T-cell (primary cell): ENCODE measurements at regions not wholly inside any gene's neighbourhood (a gene's known extent, or its start where the extent isn't known, plus 50 kb on each side); places are given as distances from the start of the nearest gene placed in this dataset.

Experiments used
- ATAC-seq, 4 experiments: fragments of 200-7000 bp in 3 of 4; fragments of 150-1000 bp in 1 of 4; cut with Tn5 transposase; replicated peaks in 1 of 4; 1 replicate in 3 of 4; 2 replicates in 1 of 4; pipeline ENCODE4 v1.10.0; 2021; ENCODE audit warnings: moderate library complexity in 3 of 4, mild to moderate bottlenecking in 2 of 4, moderate number of reproducible peaks in 1 of 4
- CTCF ChIA-PET, 2 donors: fragments of 300-600 bp; sonication (Branson Sonifier 250); formaldehyde crosslinking; loops; one replicate each; lab custom pipeline; 2022; ENCODE audit warnings: antibody characterized with exemption in 2 of 2; lab: Charles Lee
- POLR2A ChIA-PET, 2 donors: fragments of 300-600 bp; sonication (Branson Sonifier 250); formaldehyde crosslinking; loops; one replicate each; lab custom pipeline; 2022; ENCODE audit warnings: antibody characterized with exemption in 2 of 2; lab: Charles Lee
- DNase-seq, 35 experiments: peaks; one replicate each; pipeline versions ENCODE4 v3.0.0 to v3.0.0-alpha.2; 2013 to 2023
- H3K27ac ChIP-seq: one replicate; pipeline ENCODE4 v1.5.1; 2013; ENCODE audit warnings: low read length
- H3K27me3 ChIP-seq, 2 experiments: replicated peaks in 1 of 2; 1 replicate in 1 of 2; 2 replicates in 1 of 2; pipeline versions ENCODE4 v1.6.1 to v1.7.0; 2013; ENCODE audit warnings: low read length in 1 of 2, mixed read lengths in 1 of 2; ENCODE audit not compliant: control insufficient read depth in 2 of 2, insufficient read depth in 2 of 2; ENCODE audit errors: extremely low read depth in 1 of 2
- H3K36me3 ChIP-seq, 2 donors: 1 replicate in 1 of 2; 2 replicates in 1 of 2; pipeline versions ENCODE4 v1.6.1 to v1.7.0; 2013; ENCODE audit warnings: low read length in 1 of 2; ENCODE audit not compliant: control insufficient read depth in 2 of 2, insufficient read depth in 1 of 2; ENCODE audit errors: extremely low read depth in 1 of 2
- H3K4me1 ChIP-seq, 2 experiments: 1 replicate in 1 of 2; 2 replicates in 1 of 2; pipeline versions ENCODE4 v1.6.1 to v1.7.0; 2013; ENCODE audit warnings: low read length in 2 of 2, mixed read lengths in 1 of 2; ENCODE audit not compliant: insufficient read depth in 2 of 2, control insufficient read depth in 1 of 2; ENCODE audit errors: extremely low read depth in 1 of 2
- H3K4me3 ChIP-seq, 2 donors: 1 replicate in 1 of 2; 2 replicates in 1 of 2; pipeline versions ENCODE4 v1.5.1 to v1.7.0; 2013; ENCODE audit warnings: mild to moderate bottlenecking in 2 of 2, low read length in 1 of 2, moderate library complexity in 1 of 2; ENCODE audit not compliant: control insufficient read depth in 1 of 2; ENCODE audit errors: extremely low read depth in 1 of 2
- H3K9me3 ChIP-seq: 2 replicates; pipeline ENCODE4 v1.7.0; 2013
- H3K27ac Mint-ChIP-seq, 2 donors: one replicate each; pipeline ENCODE4 v1.8.0; 2020 to 2021; ENCODE audit warnings: mild to moderate bottlenecking in 2 of 2, mixed read lengths in 2 of 2
- H3K27me3 Mint-ChIP-seq, 2 donors: one replicate each; pipeline ENCODE4 v1.8.0; 2021 to 2022; ENCODE audit warnings: mixed read lengths in 2 of 2
- H3K36me3 Mint-ChIP-seq: one replicate; pipeline ENCODE4 v1.8.0; 2021; ENCODE audit warnings: mixed read lengths
- H3K4me1 Mint-ChIP-seq, 3 donors: one replicate each; pipeline ENCODE4 v1.8.0; 2020 to 2022; ENCODE audit warnings: mixed read lengths in 3 of 3, mild to moderate bottlenecking in 1 of 3
- H3K4me3 Mint-ChIP-seq, 3 donors: one replicate each; pipeline ENCODE4 v1.8.0; 2020 to 2022; ENCODE audit warnings: mild to moderate bottlenecking in 3 of 3, mixed read lengths in 3 of 3, moderate library complexity in 3 of 3
- H3K9me3 Mint-ChIP-seq, 3 donors: one replicate each; pipeline ENCODE4 v1.8.0; 2020 to 2022; ENCODE audit warnings: mixed read lengths in 3 of 3
- WGBS: methylation state at CpG from one replicate; pipeline ENCODE4 v1.1.5; 2013; ENCODE audit warnings: missing lambda C conversion rate; ENCODE audit not compliant: insufficient coverage; 5-methylcytosine and 5-hydroxymethylcytosine counted together

DNA sequence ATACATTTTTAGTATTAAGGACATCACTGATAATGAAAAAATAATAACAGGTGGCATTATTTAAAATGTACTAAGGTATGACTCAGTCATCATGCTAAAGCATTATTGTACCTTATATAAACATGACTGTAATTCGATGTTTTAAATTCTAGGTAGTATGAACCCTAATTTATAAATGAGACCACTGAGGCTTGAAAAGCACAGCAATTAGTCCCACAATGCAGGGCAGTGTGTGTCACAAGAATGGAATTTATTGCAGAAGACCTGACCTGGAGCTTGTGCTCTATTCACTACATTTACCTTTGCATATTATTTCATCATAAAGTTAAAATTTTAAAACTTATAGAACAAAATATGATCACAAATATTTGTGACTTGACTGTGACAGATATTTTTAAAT lies 358.5 kb upstream of the DSEL start:
- Mint-ChIP-seq H3K27ac (no peak overlapping the region), H3K27me3 (no peaks in the 10 kb centered on the region), H3K36me3 (no peaks in the 10 kb centered on the region), H3K9me3 (no peaks in the 10 kb centered on the region), H3K4me3 (no peak overlapping the region), H3K4me1 (no peaks in the 10 kb centered on the region)
- Histone ChIP-seq H3K27ac (no peak overlapping the region), H3K4me1 (no peaks in the 10 kb centered on the region), H3K4me3 (no peak overlapping the region), H3K36me3 (no peaks in the 10 kb centered on the region), H3K9me3 (no peaks in the 10 kb centered on the region), H3K27me3 (no peaks in the 10 kb centered on the region)
- WGBS, result no CpG with 5 or more reads among the region's 1 CpG
- no peak for ATAC-seq
- no peak for DNase-seq
- POLR2A ChIA-PET, result interaction anchor here in 1 of 2 donors (0.7 kb wide), 1 partner anchor 442 kb away, joined by 3 read pairs; no protein-coding TSS in a partner anchor
- CTCF ChIA-PET, result no interaction called here

DNA sequence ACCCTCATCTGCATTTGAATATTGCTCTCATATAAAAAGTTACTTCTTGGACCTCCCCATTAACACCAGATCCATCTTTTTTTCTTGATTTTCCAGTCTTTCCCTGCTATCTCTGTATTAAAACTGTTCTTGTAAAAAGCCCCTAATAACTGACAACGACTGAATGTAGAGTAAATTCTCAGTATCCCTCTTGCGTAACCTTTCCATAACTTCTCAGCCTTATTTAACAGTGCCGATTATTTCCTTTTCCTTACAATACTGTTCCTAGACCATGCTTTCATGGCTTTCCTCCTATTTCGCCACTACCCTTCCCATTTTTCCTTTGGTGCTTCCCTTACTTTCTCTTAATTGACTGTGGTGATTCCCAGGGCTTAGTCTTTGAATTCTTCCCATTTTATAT lies 348.9 kb upstream of the DSEL start:
- ChIA-PET CTCF (no interaction called here), POLR2A (interaction anchor here in 1 of 2 donors (0.6 kb wide), 1 partner anchor 1820 kb away, joined by 3 read pairs; no protein-coding TSS in a partner anchor)
- Mint-ChIP-seq H3K36me3 (no peaks in the 10 kb centered on the region), H3K27me3 (no peaks in the 10 kb centered on the region), H3K27ac (no peak overlapping the region), H3K4me3 (no peak overlapping the region), H3K4me1 (no peaks in the 10 kb centered on the region), H3K9me3 (peaks cover 0 to 3% (median 0%) of the 10 kb centered on the region in 3 donors)
- H3K9me3 ChIP-seq, result no peaks in the 10 kb centered on the region
- no peaks in the 10 kb centered on the region for H3K4me1 ChIP-seq
- WGBS, result 70% methylated on average over 3 of the region's 4 CpGs
- no peak overlapping the region for H3K27ac ChIP-seq
- DNase-seq, result no peak
- no peaks in the 10 kb centered on the region for H3K27me3 ChIP-seq
- no peaks in the 10 kb centered on the region for H3K36me3 ChIP-seq
- no peak for ATAC-seq
- no peak overlapping the region for H3K4me3 ChIP-seq

DNA sequence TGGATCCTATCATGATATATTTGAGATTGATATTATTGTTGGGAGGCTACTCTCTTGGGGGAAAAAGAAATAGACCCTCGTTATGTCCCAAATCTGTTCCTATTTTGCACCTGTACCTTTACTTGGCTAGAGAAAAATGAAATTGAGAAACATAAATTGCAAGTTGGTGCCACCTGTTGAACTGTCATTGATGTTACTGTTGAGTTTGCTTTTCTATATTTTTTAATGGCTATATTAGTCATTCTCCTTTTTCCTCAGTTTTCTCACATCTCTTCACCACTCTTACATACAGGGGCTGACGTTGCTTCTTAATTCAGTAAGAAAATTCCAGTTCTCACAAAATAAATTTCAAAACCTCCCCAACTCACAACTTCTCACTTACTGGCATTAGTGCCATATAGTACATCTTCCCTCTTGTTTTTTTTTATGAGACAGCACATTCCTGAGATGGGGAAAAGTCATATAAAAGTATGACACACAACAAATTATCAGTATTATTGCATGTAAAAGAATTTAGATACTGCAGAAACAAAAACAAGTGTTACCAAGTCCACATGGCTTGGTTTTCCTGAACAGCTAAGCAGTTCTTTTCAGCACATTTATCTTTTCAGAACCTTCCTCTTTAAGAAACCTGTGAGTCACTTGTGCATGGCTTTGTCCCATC lies 348.3 kb upstream of the DSEL start:
- DNase-seq (no peak), ATAC-seq (no peak)
- Histone ChIP-seq H3K36me3 (no peaks in the 10 kb centered on the region), H3K27ac (no peak overlapping the region), H3K4me3 (no peak overlapping the region), H3K4me1 (no peaks in the 10 kb centered on the region), H3K27me3 (no peaks in the 10 kb centered on the region), H3K9me3 (no peaks in the 10 kb centered on the region)
- no CpG with 5 or more reads among the region's 2 CpGs for WGBS
- Mint-ChIP-seq H3K27me3 (no peaks in the 10 kb centered on the region), H3K36me3 (no peaks in the 10 kb centered on the region), H3K9me3 (peaks cover 0 to 3% (median 0%) of the 10 kb centered on the region in 3 donors), H3K27ac (no peak overlapping the region), H3K4me3 (no peak overlapping the region), H3K4me1 (no peaks in the 10 kb centered on the region)
- CTCF ChIA-PET, result no interaction called here
- POLR2A ChIA-PET, result no interaction called here

DNA sequence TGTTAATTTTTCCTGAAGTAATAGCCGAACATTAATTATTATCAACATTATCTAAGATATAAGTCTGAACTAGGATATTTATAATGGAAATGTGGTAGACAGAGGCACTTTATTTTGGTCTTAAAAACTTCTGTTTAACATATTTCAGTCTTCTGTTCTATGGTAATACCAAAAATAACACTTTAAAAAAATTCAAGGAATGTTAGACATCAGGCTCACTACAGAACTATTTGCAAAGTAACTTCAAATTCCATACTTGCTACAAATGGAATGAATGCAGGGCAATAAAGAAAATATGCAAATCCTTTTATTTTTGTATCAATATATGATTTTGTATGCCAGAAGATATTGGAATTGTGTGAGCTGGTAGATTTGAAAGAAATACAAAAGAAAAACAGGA lies 345.5 kb upstream of the DSEL start:
- CTCF ChIA-PET, result no interaction called here
- POLR2A ChIA-PET, result no interaction called here
- H3K27me3 Mint-ChIP-seq, result no peaks in the 10 kb centered on the region

DNA sequence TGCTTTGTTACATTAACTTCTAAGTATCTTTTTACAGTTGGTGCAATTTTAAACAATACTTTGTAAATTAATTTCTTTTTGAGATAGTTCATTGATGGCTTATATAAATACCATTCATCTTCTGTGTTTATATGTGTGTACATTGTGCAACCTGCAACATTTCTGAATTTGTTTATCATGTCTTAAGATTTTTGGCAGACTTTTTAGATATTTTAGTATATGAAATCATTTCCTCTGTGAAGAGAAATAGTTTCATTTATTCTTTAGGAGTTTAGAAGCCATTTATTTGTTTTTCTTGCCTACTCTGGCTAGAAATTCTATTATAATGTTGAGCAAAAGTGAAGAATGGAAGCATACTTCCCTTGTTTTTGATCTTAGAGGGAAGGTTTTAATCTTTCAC lies 337.8 kb upstream of the DSEL start:
- no peaks in the 10 kb centered on the region for H3K4me1 ChIP-seq
- CTCF ChIA-PET, result no interaction called here
- no peak overlapping the region for H3K27ac ChIP-seq
- Mint-ChIP-seq H3K36me3 (no peaks in the 10 kb centered on the region), H3K27ac (no peak overlapping the region), H3K4me1 (no peaks in the 10 kb centered on the region), H3K9me3 (peaks cover 0 to 5% (median 4%) of the 10 kb centered on the region in 3 donors), H3K27me3 (no peaks in the 10 kb centered on the region), H3K4me3 (no peak overlapping the region)
- H3K36me3 ChIP-seq, result no peaks in the 10 kb centered on the region
- DNase-seq (no peak), ATAC-seq (no peak)
- POLR2A ChIA-PET, result no interaction called here
- no peaks in the 10 kb centered on the region for H3K9me3 ChIP-seq
- H3K4me3 ChIP-seq, result no peak overlapping the region
- no peaks in the 10 kb centered on the region for H3K27me3 ChIP-seq

More for the DNA sequence above, 345.5 kb upstream of the DSEL start:
- no peaks in the 10 kb centered on the region for H3K36me3 ChIP-seq
- H3K4me1 ChIP-seq, result no peaks in the 10 kb centered on the region
- no peaks in the 10 kb centered on the region for H3K27me3 ChIP-seq
- no peak overlapping the region for H3K27ac Mint-ChIP-seq
- H3K4me3 ChIP-seq, result no peak overlapping the region
- ATAC-seq, result no peak
- H3K9me3 Mint-ChIP-seq, result peaks cover 0 to 6% (median 5%) of the 10 kb centered on the region in 3 donors
- no peaks in the 10 kb centered on the region for H3K9me3 ChIP-seq
- WGBS, result no CpG with 5 or more reads among the region's 1 CpG
- H3K4me3 Mint-ChIP-seq, result no peak overlapping the region
- H3K27ac ChIP-seq, result no peak overlapping the region
- no peaks in the 10 kb centered on the region for H3K4me1 Mint-ChIP-seq
- H3K36me3 Mint-ChIP-seq, result no peaks in the 10 kb centered on the region
- DNase-seq, result no peak

DNA sequence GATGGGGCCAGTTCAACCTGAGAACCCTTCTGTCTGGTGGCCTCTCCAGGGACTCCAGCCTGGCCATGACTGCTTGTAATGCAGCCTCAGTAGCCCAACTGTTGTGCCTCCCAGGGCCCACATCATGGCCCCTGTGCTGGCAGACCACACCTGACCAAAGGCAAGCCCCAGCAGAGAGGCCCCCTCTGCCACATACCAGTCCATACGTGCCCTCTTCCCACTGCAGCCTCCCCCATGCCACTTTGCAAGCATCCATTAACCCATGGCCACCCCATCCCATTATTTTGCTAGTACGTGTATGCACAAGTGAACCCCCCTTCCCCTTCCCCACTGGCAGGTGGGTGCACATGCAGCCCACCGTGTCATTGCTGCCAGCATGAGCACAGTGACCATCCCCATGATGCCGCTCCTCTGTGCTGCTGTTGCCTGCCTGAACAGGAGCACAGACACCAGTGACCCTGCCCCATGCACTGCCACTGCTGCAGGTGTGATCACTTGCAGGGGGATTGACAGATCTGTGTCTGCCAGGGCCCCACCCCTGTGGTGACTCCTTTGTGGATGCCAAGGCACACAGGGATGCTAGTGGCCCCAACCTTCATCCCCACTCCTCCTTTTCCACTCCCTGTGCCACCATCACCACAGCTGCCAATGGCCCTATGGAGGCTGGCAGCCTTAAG lies 330.0 kb upstream of the DSEL start:
- no peak for DNase-seq
- no peaks in the 10 kb centered on the region for H3K4me1 ChIP-seq
- no peak overlapping the region for H3K27ac ChIP-seq
- peaks cover 0 to 3% of the 10 kb centered on the region in 2 donors for H3K27me3 Mint-ChIP-seq
- no peaks in the 10 kb centered on the region for H3K9me3 ChIP-seq
- no peak overlapping the region for H3K4me3 ChIP-seq
- no peaks in the 10 kb centered on the region for H3K4me1 Mint-ChIP-seq
- WGBS, result 82% methylated on average over 4 of the region's 4 CpGs
- no peaks in the 10 kb centered on the region for H3K36me3 Mint-ChIP-seq
- CTCF ChIA-PET, result interaction anchor here in 1 of 2 donors (0.6 kb wide), 1 partner anchor 10 kb away, joined by 3 read pairs; no protein-coding TSS in a partner anchor
- POLR2A ChIA-PET, result no interaction called here
- no peak for ATAC-seq
- peaks cover 0 to 9% of the 10 kb centered on the region in 2 experiments for H3K27me3 ChIP-seq
- H3K27ac Mint-ChIP-seq, result no peak overlapping the region
- no peak overlapping the region for H3K4me3 Mint-ChIP-seq
- H3K9me3 Mint-ChIP-seq, result no peaks in the 10 kb centered on the region
- no peaks in the 10 kb centered on the region for H3K36me3 ChIP-seq
